Right atrium auricular region (tissue), 2 donors: ENCODE measurements at regions not wholly inside any gene's neighbourhood (a gene's known extent, or its start where the extent isn't known, plus 50 kb on each side); places are given as distances from the start of the nearest gene placed in this dataset.

Experiments used
- DNase-seq: peaks from one replicate; pipeline ENCODE4 v3.0.0-alpha.2; 2019; ENCODE audit warnings: low spot score
- H3K27ac ChIP-seq, 2 donors: fragments of 200-600 bp; sonication (generic); 1 replicate in 1 of 2; 2 replicates in 1 of 2; pipeline ENCODE4 v1.5.1; 2016 to 2019
- H3K27me3 ChIP-seq, 2 donors: fragments of 200-600 bp; sonication (generic); one replicate each; pipeline versions ENCODE4 v1.5.1 to v1.6.0; 2017 to 2019
- H3K36me3 ChIP-seq: fragments of 200-600 bp; sonication (generic); one replicate; pipeline ENCODE4 v1.5.1; 2016
- H3K4me1 ChIP-seq, 2 donors: fragments of 200-600 bp; sonication (generic); one replicate each; pipeline versions ENCODE4 v1.5.1 to v1.6.0; 2017 to 2019
- H3K4me3 ChIP-seq, 2 donors: fragments of 200-600 bp; sonication (generic); 1 replicate in 1 of 2; 2 replicates in 1 of 2; pipeline ENCODE4 v1.5.1; 2017 to 2019; ENCODE audit warnings: mild to moderate bottlenecking in 1 of 2, moderate library complexity in 1 of 2
- H3K9me3 ChIP-seq, 2 donors: fragments of 200-600 bp; sonication (generic); one replicate each; pipeline ENCODE4 v1.5.1; 2019
- CTCF ChIP-seq, 2 donors: fragments of 200-600 bp; sonication (generic); IDR thresholded peaks; one replicate each; pipeline ENCODE4 v1.5.1; 2019; ENCODE audit warnings: antibody characterized with exemption in 2 of 2

- no peak for TF ChIP-seq CTCF (IDR thresholded peaks at IDR 0.05)
- H3K27me3 ChIP-seq, result no peaks in the 10 kb centered on the region
- peaks cover 0 to 8% of the 10 kb centered on the region in 2 donors for H3K9me3 ChIP-seq
- DNase-seq, result no peak
- no peaks in the 10 kb centered on the region for H3K36me3 ChIP-seq
- H3K27ac ChIP-seq, result no peak overlapping the region
- H3K4me1 ChIP-seq, result no peaks in the 10 kb centered on the region
- H3K4me3 ChIP-seq, result no peak overlapping the region
Observed at GRCh38 chr14:85714069-85714468, 184.1 kb downstream of the FLRT2 start.

GRCh38 chr14:85711620-85712019 lies 181.7 kb downstream of the FLRT2 start:
- no peak for TF ChIP-seq CTCF (IDR thresholded peaks at IDR 0.05)
- Histone ChIP-seq H3K9me3 (no peaks in the 10 kb centered on the region), H3K36me3 (no peaks in the 10 kb centered on the region), H3K27me3 (no peaks in the 10 kb centered on the region), H3K4me3 (no peak overlapping the region), H3K4me1 (no peaks in the 10 kb centered on the region), H3K27ac (no peak overlapping the region)
- no peak for DNase-seq
